Heart left ventricle (tissue), 13 donors: ENCODE measurements at regions not wholly inside any gene's neighbourhood (a gene's known extent, or its start where the extent isn't known, plus 50 kb on each side); places are given as distances from the start of the nearest gene placed in this dataset.

Experiments used
- CTCF ChIP-seq, 12 donors: fragments of 200-600 bp; sonication (generic) in 4 of 12; IDR thresholded peaks; one replicate each; pipeline versions ENCODE4 v1.5.0 to v1.8.0; 2018 to 2022; ENCODE audit warnings: antibody characterized with exemption in 12 of 12, mild to moderate bottlenecking in 5 of 12
- POLR2A ChIP-seq, 2 donors: fragments of 450-650 bp; IDR thresholded peaks; one replicate each; pipeline ENCODE4 v1.6.1; 2017; ENCODE audit warnings: antibody characterized with exemption in 2 of 2, mild to moderate bottlenecking in 2 of 2, moderate library complexity in 2 of 2
- donor health status: ischemic (EF 13 %, LVEDD 7.1; RV severe dilation, severe dysfunction).
- donor health status: DM: no; HTN: yes; CAD: no.
- donor health status: DM: no; HTN: no; CAD: no.
- donor health status: ischemic (EF 25% LVEDD 6.9; RV normal size, moderate dysfunction).
- donor health status: ischemic (EF 25% LVEDD 5.7; RV mildly dilated, moderate dysfunction).
- donor health status: ischemic (EF 35%, LVEDD 5.7; RV mildly dilated, moderate dysfunction).
- donor health status: nonischemic (EF 11% LVEDD 7.7; RV severe dilation, severe dysfunction).
- donor health status: DM: yes; HTN: yes; CAD: no.
- donor health status: PGD.
- donor health status: ischemic (EF 29% LVEDD 5.4; RV normal size, mild dysfunction).
- donor health status: nonischemic (EF 23%, LVEDD 6.1; RV moderate dilation, normal function).

- TF ChIP-seq CTCF (IDR thresholded peaks at IDR 0.05) (no peak), POLR2A (IDR thresholded peaks at IDR 0.05) (no peak)
Measured at GRCh38 chr4:38560340-38560739, 103.7 kb upstream of the KLF3 start.
